D721Med (cell line): ENCODE measurements at regions not wholly inside any gene's neighbourhood (a gene's known extent, or its start where the extent isn't known, plus 50 kb on each side); places are given as distances from the start of the nearest gene placed in this dataset.
"Not testable (repeated sequence)": the region's sequence is repeated elsewhere in the genome, so short reads cannot be mapped to it uniquely, and the experiment has no call there.

Experiments
- DNase-seq: peaks from one replicate; pipeline ENCODE4 v3.0.0; 2011; ENCODE audit warnings: low spot score; ENCODE audit not compliant: insufficient read length
- FAIRE-seq: peaks from 2 replicates; lab custom pipeline; 2011; peaks lifted over from hg19 to GRCh38; lab: Jason Lieb, UNC
- TF ChIP-seq, protein P1 (sequence below): IDR thresholded peaks from 2 replicates; pipeline ENCODE4 v1.5.1; 2012; ENCODE audit warnings: mild to moderate bottlenecking, control low read depth; ENCODE audit not compliant: insufficient read depth; ENCODE audit errors: missing control alignments

DNA sequence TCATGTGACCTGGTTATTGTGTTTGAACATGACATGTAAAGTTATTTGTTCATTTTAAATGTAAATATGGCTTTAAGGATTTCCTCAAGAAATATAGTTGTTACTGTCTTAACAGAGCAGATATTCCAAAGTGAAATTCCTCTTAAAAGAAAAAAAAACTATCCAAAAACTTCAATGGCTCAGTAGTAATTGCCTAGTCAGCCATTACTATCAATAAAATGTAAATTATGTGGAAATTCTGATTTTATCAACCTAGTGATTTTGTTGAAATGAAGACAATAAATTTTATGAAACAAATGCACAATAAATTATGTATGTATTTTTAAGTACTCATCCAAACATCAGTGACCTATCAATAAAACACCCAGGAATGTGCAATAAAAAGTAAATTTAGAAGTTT, 463.3 kb downstream of the TENT5A start:
- FAIRE-seq = no peak
- TF ChIP-seq, protein P1, sequence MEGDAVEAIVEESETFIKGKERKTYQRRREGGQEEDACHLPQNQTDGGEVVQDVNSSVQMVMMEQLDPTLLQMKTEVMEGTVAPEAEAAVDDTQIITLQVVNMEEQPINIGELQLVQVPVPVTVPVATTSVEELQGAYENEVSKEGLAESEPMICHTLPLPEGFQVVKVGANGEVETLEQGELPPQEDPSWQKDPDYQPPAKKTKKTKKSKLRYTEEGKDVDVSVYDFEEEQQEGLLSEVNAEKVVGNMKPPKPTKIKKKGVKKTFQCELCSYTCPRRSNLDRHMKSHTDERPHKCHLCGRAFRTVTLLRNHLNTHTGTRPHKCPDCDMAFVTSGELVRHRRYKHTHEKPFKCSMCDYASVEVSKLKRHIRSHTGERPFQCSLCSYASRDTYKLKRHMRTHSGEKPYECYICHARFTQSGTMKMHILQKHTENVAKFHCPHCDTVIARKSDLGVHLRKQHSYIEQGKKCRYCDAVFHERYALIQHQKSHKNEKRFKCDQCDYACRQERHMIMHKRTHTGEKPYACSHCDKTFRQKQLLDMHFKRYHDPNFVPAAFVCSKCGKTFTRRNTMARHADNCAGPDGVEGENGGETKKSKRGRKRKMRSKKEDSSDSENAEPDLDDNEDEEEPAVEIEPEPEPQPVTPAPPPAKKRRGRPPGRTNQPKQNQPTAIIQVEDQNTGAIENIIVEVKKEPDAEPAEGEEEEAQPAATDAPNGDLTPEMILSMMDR = no peak
- DNase-seq = no peak

DNA sequence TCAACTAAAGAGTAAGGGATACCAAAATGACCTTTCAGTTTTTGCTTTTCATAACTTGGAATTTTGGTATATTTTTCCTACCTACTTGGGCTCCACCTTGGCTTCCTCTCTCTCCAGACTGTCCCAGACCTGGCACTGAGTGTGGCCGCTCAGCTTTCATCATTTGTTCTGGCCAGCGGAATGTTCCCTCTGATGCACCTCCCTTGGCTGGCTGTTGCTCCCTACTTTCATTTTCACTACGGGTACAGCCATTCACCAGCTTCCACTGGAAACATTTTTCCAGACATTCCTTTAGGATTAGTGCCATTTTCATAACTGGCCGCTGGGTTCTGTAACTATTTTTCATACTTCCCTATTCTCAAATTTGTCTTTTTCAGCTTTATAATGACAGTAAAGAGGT, 487.4 kb downstream of the TENT5A start:
- no peak for DNase-seq
- FAIRE-seq = no peak
- TF ChIP-seq, protein P1 = no peak

DNA sequence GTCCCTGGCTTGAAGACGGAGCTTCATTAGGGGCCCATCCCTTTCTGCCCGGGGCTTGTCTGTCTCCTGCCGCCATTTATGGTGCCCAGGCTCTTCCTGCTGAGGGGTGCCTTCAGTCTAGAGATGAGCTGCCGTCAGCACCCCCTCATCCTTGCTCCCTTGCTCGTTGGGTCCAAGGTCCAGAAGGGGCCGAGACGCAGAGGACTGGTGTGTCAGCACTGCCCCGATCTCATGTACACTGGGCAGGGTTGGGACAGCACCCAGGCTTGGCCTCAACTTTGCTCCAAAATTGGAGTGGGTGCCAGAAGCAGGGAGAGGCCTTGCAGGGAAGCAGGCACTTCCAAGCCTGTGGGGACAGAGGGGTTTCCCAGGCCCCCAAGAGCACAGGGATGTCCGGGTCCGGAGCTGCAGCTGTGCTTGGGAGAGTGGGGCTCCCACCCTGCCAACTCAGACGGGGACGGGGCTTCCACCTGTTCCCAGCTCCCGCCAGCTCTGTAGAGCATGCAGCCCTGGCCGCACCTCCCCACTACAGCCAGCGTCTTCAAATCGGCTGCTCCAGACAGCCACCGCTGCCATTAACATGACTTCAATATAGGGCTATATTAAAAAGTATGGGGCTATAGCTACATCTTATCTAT, 488.8 kb downstream of the TENT5A start:
- TF ChIP-seq, protein P1 = no peak
- DNase-seq (no peak), FAIRE-seq (no peak)

DNA sequence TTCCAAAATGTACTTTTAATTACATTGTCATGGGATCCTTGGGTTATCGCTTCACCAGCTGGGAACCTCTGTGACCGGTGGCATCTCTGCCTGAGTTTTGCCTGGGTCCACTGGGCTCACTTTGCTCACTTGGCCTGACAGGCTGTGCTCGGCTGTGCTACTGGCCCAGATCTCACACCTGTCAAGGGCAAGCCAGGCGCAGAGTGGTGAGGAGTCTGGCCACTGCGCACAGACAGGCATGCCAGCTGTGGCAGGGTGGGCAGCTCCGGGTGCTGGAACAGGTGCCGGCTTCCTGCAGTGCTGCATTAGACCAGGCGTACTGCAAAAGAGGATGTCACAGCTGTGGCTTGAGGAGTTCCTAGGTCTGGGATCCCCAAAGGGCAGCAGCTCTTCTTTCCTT, 489.8 kb downstream of the TENT5A start:
- DNase-seq = no peak
- TF ChIP-seq, protein P1 = no peak
- no peak for FAIRE-seq

DNA sequence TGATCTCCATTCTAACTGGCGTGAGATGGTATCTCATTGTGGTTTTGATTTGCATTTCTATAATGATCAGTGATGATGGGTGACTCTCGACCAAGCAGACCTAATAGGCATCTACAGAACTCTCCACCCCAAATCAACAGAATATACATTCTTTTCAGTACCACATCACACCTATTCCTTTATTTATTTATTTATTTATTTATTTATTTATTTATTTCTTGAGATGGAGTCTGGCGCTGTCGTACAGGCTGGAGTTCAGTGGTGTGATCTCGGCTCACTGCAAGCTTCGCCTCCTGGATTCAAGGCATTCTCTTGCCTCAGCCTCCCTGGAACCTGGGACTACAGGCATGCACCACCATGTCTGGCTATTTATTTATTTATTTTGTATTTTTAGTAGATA, 496.3 kb downstream of the TENT5A start:
- FAIRE-seq, DNase-seq: not testable (repeated sequence)

DNA sequence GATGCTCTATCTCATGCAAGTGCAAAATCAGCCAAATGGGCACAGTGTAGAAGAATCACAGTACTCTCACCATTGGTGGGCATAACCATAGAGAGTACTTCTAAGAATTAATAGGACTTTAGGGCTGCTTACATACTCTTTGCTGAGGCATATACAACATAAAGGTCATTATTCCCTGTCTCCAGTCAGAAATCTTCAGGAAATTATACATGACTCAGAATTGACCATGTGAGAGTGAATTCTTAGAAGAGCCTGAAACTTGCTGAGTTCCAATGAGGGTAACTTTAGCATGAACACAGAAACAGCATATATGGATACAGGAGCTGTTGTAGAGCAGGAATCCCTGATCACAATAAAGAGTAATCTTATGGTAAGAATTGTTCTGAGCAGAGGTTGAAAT, 498.7 kb downstream of the TENT5A start:
- TF ChIP-seq, protein P1 = no peak
- DNase-seq = no peak

DNA sequence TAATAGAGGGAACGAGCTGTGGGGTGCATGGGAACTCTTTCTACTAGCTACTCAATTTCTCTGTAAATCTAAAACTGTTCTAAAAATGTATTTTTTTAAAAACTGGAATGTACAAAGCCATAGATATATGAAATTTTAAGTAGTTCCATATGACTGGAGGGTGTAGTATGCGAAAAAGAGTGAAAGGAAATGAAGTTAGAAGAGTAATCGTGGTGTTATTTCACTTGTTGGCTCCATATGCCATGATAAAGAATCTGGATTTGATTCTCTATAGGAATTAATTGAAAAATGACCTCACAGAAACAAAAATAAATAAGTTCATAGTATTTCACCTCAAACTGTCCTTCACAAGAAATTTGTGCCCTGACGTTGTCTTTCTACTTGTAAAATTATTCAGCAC, 500.2 kb downstream of the TENT5A start:
- TF ChIP-seq, protein P1 = no peak
- DNase-seq (no peak), FAIRE-seq (no peak)

More for the DNA sequence above, 498.7 kb downstream of the TENT5A start:
- no peak for FAIRE-seq
